ENCODE measurements at regions not wholly inside any gene's neighbourhood (a gene's known extent, or its start where the extent isn't known, plus 50 kb on each side); places are given as distances from the start of the nearest gene placed in this dataset.

DNA sequence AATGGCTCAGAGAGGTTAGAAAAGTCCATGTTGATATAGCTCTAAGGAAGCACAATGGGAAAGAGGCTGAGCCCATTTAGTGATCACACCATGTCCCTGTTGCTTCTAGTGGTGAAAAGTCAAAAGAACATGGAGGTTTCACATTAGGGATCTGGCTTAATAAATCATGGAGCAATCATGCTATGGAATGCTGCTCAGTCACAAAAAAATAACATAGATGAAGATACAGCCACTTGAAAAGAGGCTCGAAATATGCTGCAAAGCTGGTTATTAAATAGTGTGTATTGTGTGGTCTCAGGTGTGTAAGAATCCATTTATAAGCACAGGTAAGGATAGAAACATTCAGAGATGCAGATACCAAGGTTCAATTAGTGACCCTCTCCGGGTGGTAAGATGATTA, 63.6 kb upstream of the CPO start:
- Mint-ChIP-seq H3K27ac (no peak overlapping the region), H3K36me3 (peaks cover 3% of the 10 kb centered on the region), H3K9me3 (peaks cover 4% of the 10 kb centered on the region), H3K27me3 (no peaks in the 10 kb centered on the region), H3K4me1 (peaks cover 5% of the 10 kb centered on the region), H3K4me3 (no peak overlapping the region)

- no peaks in the 10 kb centered on the region for H3K27me3 Mint-ChIP-seq
- H3K9me3 Mint-ChIP-seq, result peaks cover 4% of the 10 kb centered on the region
- no peak overlapping the region for H3K27ac Mint-ChIP-seq
- H3K4me3 Mint-ChIP-seq, result no peak overlapping the region
- H3K4me1 Mint-ChIP-seq, result peaks cover 5% of the 10 kb centered on the region
- peaks cover 3% of the 10 kb centered on the region for H3K36me3 Mint-ChIP-seq
Measured at GRCh38 chr2:206876216-206876860, 63.0 kb upstream of the CPO start.

DNA sequence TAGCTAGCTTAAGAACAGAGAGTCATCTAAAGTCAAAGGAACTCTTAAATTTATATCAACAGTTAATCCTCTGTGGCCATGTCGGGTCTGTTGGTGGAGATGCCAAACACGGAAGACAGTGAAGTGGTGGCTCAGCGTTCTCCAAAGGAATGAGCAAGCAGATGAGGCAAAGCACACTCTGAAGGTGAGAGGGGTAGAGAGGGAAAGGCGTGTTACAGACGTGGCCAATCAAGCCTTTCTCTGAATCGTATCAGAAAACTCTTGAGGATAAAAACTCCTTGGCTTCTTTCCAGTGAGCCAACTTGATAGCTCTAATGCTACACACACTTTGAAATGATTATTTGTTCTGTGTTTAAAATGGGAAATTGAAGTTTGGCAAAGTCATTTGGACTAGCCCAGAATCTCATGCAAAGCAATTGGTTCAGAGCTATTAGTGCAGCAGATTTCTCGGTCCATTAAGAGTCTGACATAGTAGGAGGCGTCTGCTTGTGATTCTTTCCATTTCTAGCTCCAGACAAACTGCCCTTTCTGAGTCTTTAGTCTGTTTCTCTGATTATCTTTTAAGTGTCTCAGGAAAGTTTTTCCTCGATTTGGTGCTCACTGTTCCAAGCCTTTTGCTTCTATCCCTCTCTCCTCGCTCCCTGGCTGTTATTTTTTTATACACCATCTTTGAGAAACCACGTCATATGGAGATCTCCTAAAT, 57.5 kb upstream of the CPO start:
- Mint-ChIP-seq H3K27me3 (no peaks in the 10 kb centered on the region), H3K9me3 (no peaks in the 10 kb centered on the region), H3K4me1 (no peaks in the 10 kb centered on the region), H3K27ac (no peak overlapping the region), H3K36me3 (peaks cover 6% of the 10 kb centered on the region), H3K4me3 (no peak overlapping the region)

DNA sequence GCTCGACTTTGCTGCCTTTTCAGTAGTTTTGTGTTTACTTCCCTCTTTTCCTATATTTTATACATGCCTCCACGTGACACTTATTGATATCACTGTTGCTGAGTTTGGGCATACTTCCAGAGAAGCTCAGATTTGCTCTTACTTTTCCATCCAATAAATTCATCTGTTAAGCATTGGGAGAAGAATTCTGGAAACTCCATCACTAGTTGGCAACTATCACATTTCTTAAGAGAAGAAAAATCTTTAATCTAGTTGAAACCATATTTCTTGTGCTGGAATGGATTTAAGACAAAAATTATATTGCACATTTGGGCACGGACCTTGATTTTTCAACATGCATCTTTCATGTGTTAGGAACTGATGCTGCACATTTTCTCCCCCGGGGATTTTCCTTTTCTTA, 52.6 kb upstream of the CPO start:
- H3K36me3 Mint-ChIP-seq, result peaks cover 6% of the 10 kb centered on the region
- H3K9me3 Mint-ChIP-seq, result no peaks in the 10 kb centered on the region
- H3K4me3 Mint-ChIP-seq, result no peak overlapping the region
- H3K4me1 Mint-ChIP-seq, result no peaks in the 10 kb centered on the region
- no peaks in the 10 kb centered on the region for H3K27me3 Mint-ChIP-seq
- no peak overlapping the region for H3K27ac Mint-ChIP-seq

DNA sequence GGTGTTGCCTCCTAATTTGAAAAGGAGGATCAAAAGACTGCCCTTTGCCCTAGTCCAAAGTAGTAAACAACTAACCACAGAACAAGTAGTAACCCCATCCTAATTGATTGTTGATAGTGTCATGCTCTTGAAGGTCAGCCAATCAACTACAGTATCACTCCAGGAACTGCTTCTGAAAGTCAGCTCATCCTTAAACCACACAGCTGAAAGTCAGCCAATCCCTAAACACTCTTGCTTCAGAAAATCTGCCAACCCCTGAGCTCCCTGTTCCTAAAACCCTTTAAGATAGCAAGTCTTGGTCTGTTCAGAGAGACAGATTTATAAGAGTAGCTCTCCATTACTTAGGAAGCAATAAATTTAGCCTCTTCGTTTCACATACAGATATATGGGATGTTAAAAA, 51.6 kb upstream of the CPO start:
- Mint-ChIP-seq H3K9me3 (no peaks in the 10 kb centered on the region), H3K36me3 (peaks cover 6% of the 10 kb centered on the region), H3K27ac (no peak overlapping the region), H3K4me1 (no peaks in the 10 kb centered on the region), H3K4me3 (no peak overlapping the region), H3K27me3 (no peaks in the 10 kb centered on the region)

All from activated naive CD4-positive, alpha-beta T cell treated with anti-CD3 and anti-CD28 coated beads, Interleukin-2, amount 50 U/mL, for 24 hours (primary cell).